HepG2 (cell line): ENCODE measurements at regions not wholly inside any gene's neighbourhood (a gene's known extent, or its start where the extent isn't known, plus 50 kb on each side); places are given as distances from the start of the nearest gene placed in this dataset.

ENCODE experiments used
- ATAC-seq: fragments of 200-7000 bp; cut with Tn5 transposase; 3 replicates; pipeline ENCODE4 v1.9.1; 2020; ENCODE audit warnings: mild to moderate bottlenecking, moderate library complexity
- BruUV-seq: library from RNA; stranded (reverse); fragments of 400-500 nt; replicated peaks from 2 replicates; lab custom pipeline; 2021; lab: Mats Ljungman, UMichigan
- CTCF ChIA-PET: fragments of 300-600 bp; formaldehyde crosslinking; extraction: SDS; loops from one replicate; lab custom pipeline; 2021; ENCODE audit warnings: low total read pairs, inconsistent platforms, low intra/inter-chr PET ratio; lab: Yijun Ruan, JAX
- POLR2A ChIA-PET: fragments of 350-600 bp; sonication (Branson Sonifier 250); formaldehyde crosslinking; loops from one replicate; lab custom pipeline; 2020; ENCODE audit warnings: antibody characterized with exemption, inconsistent platforms; lab: Yijun Ruan, JAX
- DNase-seq: peaks from one replicate; pipeline ENCODE4 v3.0.0-alpha.2; 2015; ENCODE audit warnings: low spot score
- FAIRE-seq: peaks from 3 replicates; lab custom pipeline; 2011; peaks lifted over from hg19 to GRCh38; lab: Jason Lieb, UNC
- H2AFZ ChIP-seq: one replicate; pipeline ENCODE4 v1.6.1; 2011; ENCODE audit warnings: low read length, inconsistent platforms
- H3K27ac ChIP-seq: fragments of 300-600 bp; 3 replicates; pipeline ENCODE4 v1.8.0; 2011; ENCODE audit warnings: mixed run types, mild to moderate bottlenecking, mixed read lengths, low read length, inconsistent platforms; ENCODE audit not compliant: insufficient read depth; ENCODE audit errors: extremely low read length
- H3K27me3 ChIP-seq, 2 experiments: fragments of 200-600 bp in 1 of 2; 2 replicates in 1 of 2; 3 replicates in 1 of 2; pipeline versions ENCODE4 v1.6.0 to v1.8.0; 2011; ENCODE audit warnings: low read length in 2 of 2, mild to moderate bottlenecking in 2 of 2, moderate library complexity in 2 of 2, inconsistent platforms in 1 of 2; ENCODE audit not compliant: insufficient read depth in 2 of 2, control insufficient read depth in 1 of 2
- H3K36me3 ChIP-seq, 2 experiments: fragments of 200-600 bp in 1 of 2; replicated peaks in 1 of 2; 2 replicates in 1 of 2; 3 replicates in 1 of 2; pipeline versions ENCODE4 v1.5.1 to v1.8.0; 2011; ENCODE audit warnings: low read length in 2 of 2, inconsistent platforms in 1 of 2; ENCODE audit not compliant: insufficient read depth in 2 of 2, control insufficient read depth in 1 of 2
- H3K4me1 ChIP-seq: 2 replicates; pipeline ENCODE4 v1.5.1; 2012; ENCODE audit warnings: low read length, inconsistent platforms; ENCODE audit not compliant: insufficient read depth
- H3K4me2 ChIP-seq: 2 replicates; pipeline ENCODE4 v1.6.0; 2011; ENCODE audit warnings: low read depth, low read length, inconsistent platforms
- H3K4me3 ChIP-seq, 3 experiments: fragments of 200-600 bp in 1 of 3; sonication (generic), shearing (Covaris generic) in 1 of 3; replicated peaks in 1 of 3; 2 replicates each; pipeline ENCODE4 v1.5.1; 2011 to 2016; ENCODE audit warnings: low read length in 3 of 3, inconsistent platforms in 2 of 3, low read depth in 2 of 3, mild to moderate bottlenecking in 2 of 3, control low read depth in 1 of 3, mixed read lengths in 1 of 3; ENCODE audit not compliant: insufficient read depth in 1 of 3
- H3K79me2 ChIP-seq: one replicate; pipeline ENCODE4 v1.6.1; 2011; ENCODE audit warnings: low read length, inconsistent platforms; ENCODE audit not compliant: insufficient read depth
- H3K9ac ChIP-seq: 2 replicates; pipeline ENCODE4 v1.6.0; 2011; ENCODE audit warnings: mild to moderate bottlenecking, low read depth, low read length, inconsistent platforms; ENCODE audit not compliant: insufficient read depth
- H3K9me3 ChIP-seq: 2 replicates; pipeline ENCODE4 v1.5.1; 2012; ENCODE audit warnings: mild to moderate bottlenecking, low read length
- H4K20me1 ChIP-seq: 2 replicates; pipeline ENCODE4 v1.6.0; 2011; ENCODE audit warnings: inconsistent platforms, mild to moderate bottlenecking, low read length, moderate library complexity; ENCODE audit not compliant: insufficient read depth
- HMGXB4 ChIP-seq, 2 experiments: sonication (generic) in 1 of 2; formaldehyde crosslinking in 1 of 2; IDR thresholded peaks; 2 replicates each; pipeline versions ENCODE4 v1.4.0 to v1.6.1; 2018 to 2020; ENCODE audit warnings: missing genetic modification reagents in 2 of 2, borderline replicate concordance in 1 of 2, low read depth in 1 of 2, mild to moderate bottlenecking in 1 of 2, missing biosample characterization in 1 of 2
- MAFK ChIP-seq, 2 experiments: IDR thresholded peaks in 1 of 2; conservative IDR thresholded peaks in 1 of 2; 2 replicates each; pipeline ENCODE4 v1.6.1; 2011; ENCODE audit warnings: improper control_type of control experiment in 2 of 2, low read length in 2 of 2
- NCOA5 ChIP-seq: sonication (generic); formaldehyde crosslinking; IDR thresholded peaks from 2 replicates; pipeline ENCODE4 v1.4.0; 2020; ENCODE audit warnings: missing genetic modification reagents
- PHF8 ChIP-seq: sonication (generic); formaldehyde crosslinking; IDR thresholded peaks from 2 replicates; pipeline ENCODE4 v1.5.0; 2020; ENCODE audit warnings: missing genetic modification reagents
- RXRA ChIP-seq: sonication (generic); formaldehyde crosslinking; IDR thresholded peaks from 2 replicates; pipeline ENCODE4 v1.5.1; 2020; ENCODE audit warnings: missing genetic modification reagents
- SOX13 ChIP-seq, 3 experiments: fragments of 450-650 bp in 1 of 3; sonication (generic) in 1 of 3; formaldehyde crosslinking in 1 of 3; IDR thresholded peaks in 2 of 3; conservative IDR thresholded peaks in 1 of 3; 2 replicates each; pipeline versions ENCODE4 v1.5.0 to v1.6.1; 2016 to 2020; ENCODE audit warnings: antibody characterized with exemption in 1 of 3, mild to moderate bottlenecking in 1 of 3, missing compliant biosample characterization in 1 of 3, missing genetic modification reagents in 1 of 3, moderate library complexity in 1 of 3
- SP5 ChIP-seq: IDR thresholded peaks from 2 replicates; pipeline ENCODE4 v1.6.1; 2016; ENCODE audit warnings: low read depth, borderline replicate concordance
- TCF7 ChIP-seq: sonication (generic); IDR thresholded peaks from 2 replicates; pipeline ENCODE4 v1.6.1; 2016; ENCODE audit warnings: antibody characterized with exemption, low read depth
- ZBTB21 ChIP-seq: sonication (generic); formaldehyde crosslinking; IDR thresholded peaks from 2 replicates; pipeline ENCODE4 v1.4.0; 2020; ENCODE audit warnings: missing genetic modification reagents
- ZNF350 ChIP-seq: sonication (generic); formaldehyde crosslinking; IDR thresholded peaks from 2 replicates; pipeline ENCODE4 v1.4.0; 2020; ENCODE audit warnings: mild to moderate bottlenecking, low read depth, missing genetic modification reagents, borderline replicate concordance
- ZNF703 ChIP-seq: sonication (generic); formaldehyde crosslinking; IDR thresholded peaks from 2 replicates; pipeline ENCODE4 v1.5.1; 2020; ENCODE audit warnings: missing genetic modification reagents, mild to moderate bottlenecking, moderate library complexity, borderline replicate concordance
- ZNF710 ChIP-seq: sonication (generic); formaldehyde crosslinking; IDR thresholded peaks from 2 replicates; pipeline ENCODE4 v1.5.0; 2020; ENCODE audit warnings: mild to moderate bottlenecking, missing genetic modification reagents, borderline replicate concordance
- WGBS: methylation state at CpG from one replicate; pipeline ENCODE4 v1.1.6; 2017; ENCODE audit warnings: low lambda C conversion rate; 5-methylcytosine and 5-hydroxymethylcytosine counted together
- in situ Hi-C: cut with HindIII; loops from 2 replicates; pipeline ENCODE4 v1.10.0; 2017; ENCODE audit warnings: low pct_unique_long_range_greater_than_20kb; ENCODE audit not compliant: extremely low pct_ligation_motif_present
- intact Hi-C: fragments of 100-400 bp; cut with micrococcal nuclease; formaldehyde crosslinking; loops from one replicate; pipeline ENCODE4 v1.10.0; 2022; ENCODE audit not compliant: unreplicated experiment

- TF ChIP-seq HMGXB4 (CRISPR knock-in tag; IDR thresholded peaks at IDR 0.05; ENCODE audit: borderline replicate concordance in 1 of 2, low read depth in 1 of 2) (no peak), ZNF703 (no peak), ZNF710 (CRISPR knock-in tag) (no peak), NCOA5 (no peak), MAFK (conservative IDR thresholded peaks at IDR 0.05 in 1 of 2, IDR thresholded peaks at IDR 0.05 in 1 of 2; ENCODE audit: low read length in 2 of 2) (no peak)
These were observed 205.9 kb upstream of the MSX2 start (continued) for GRCh38 chr5:174518512-174518911.

- FAIRE-seq (peak; percentile 30), ATAC-seq (peak; percentile 87), DNase-seq (peak; percentile 78)
- in situ Hi-C loops: no loop called here
- BruUV-seq: no TSS peak
- Histone ChIP-seq H3K4me2 (peak overlapping the region; percentile 19; the same call in 1 of the 2 replicates), H3K4me1 (peaks cover 18% of the 10 kb centered on the region), H3K79me2 (no peaks in the 10 kb centered on the region), H3K36me3 (no peaks in the 10 kb centered on the region), H2AFZ (no peak overlapping the region), H3K27me3 (no peaks in the 10 kb centered on the region), H4K20me1 (no peaks in the 10 kb centered on the region), H3K27ac (no peak overlapping the region), H3K9me3 (no peaks in the 10 kb centered on the region), H3K4me3 (no peak overlapping the region), H3K9ac (no peak overlapping the region)
- TF ChIP-seq SOX13 (IDR thresholded peaks at IDR 0.05) (no peak), SOX13 (CRISPR knock-in tag; conservative IDR thresholded peaks at IDR 0.05 in 1 of 2, IDR thresholded peaks at IDR 0.05 in 1 of 2) (0 out of 4 replicates have a peak, but pooled peaks of 1 of the 2 experiments have one; percentile 6), PHF8 (CRISPR knock-in tag) (no peak), SP5 (CRISPR knock-in tag) (peak; percentile 38; the same call in 1 of the 2 replicates), ZNF350 (CRISPR knock-in tag) (no peak), ZBTB21 (CRISPR knock-in tag) (peak; percentile 22; the same call in 1 of the 2 replicates), TCF7 (0 out of 2 replicates have a peak, but pooled peaks have one; percentile 28), RXRA (CRISPR knock-in tag) (peak; percentile 27; the same call in 1 of the 2 replicates)
- 22% methylated on average over 19 of the region's 19 CpGs for WGBS
- ChIA-PET CTCF (no interaction called here), POLR2A (no interaction called here)
- intact Hi-C loops: no loop called here
These were observed 203.7 kb upstream of the MSX2 start for GRCh38 chr5:174520420-174521396.
